Uterus (tissue), 3 donors: ENCODE measurements at regions not wholly inside any gene's neighbourhood (a gene's known extent, or its start where the extent isn't known, plus 50 kb on each side); places are given as distances from the start of the nearest gene placed in this dataset.

Source experiments
- DNase-seq, 2 donors: peaks; one replicate each; pipeline ENCODE4 v3.0.0-alpha.2; 2019 to 2020
- H3K27ac ChIP-seq, 2 donors: fragments of 200-600 bp; sonication (generic); 1 replicate in 1 of 2; 2 replicates in 1 of 2; pipeline ENCODE4 v1.5.1; 2016 to 2018
- H3K27me3 ChIP-seq, 2 donors: fragments of 200-600 bp; sonication (generic); one replicate each; pipeline ENCODE4 v1.5.1; 2018 to 2019; ENCODE audit warnings: control low read depth in 1 of 2
- H3K36me3 ChIP-seq, 2 donors: fragments of 200-600 bp; sonication (generic); one replicate each; pipeline ENCODE4 v1.5.1; 2019; ENCODE audit warnings: control low read depth in 1 of 2
- H3K4me1 ChIP-seq, 2 donors: fragments of 200-600 bp; sonication (generic); one replicate each; pipeline ENCODE4 v1.5.1; 2018 to 2019; ENCODE audit warnings: control low read depth in 1 of 2
- H3K4me3 ChIP-seq, 2 donors: fragments of 200-600 bp; sonication (generic); 1 replicate in 1 of 2; 2 replicates in 1 of 2; pipeline ENCODE4 v1.5.1; 2018 to 2019; ENCODE audit warnings: mild to moderate bottlenecking in 1 of 2
- H3K9me3 ChIP-seq, 2 donors: fragments of 200-600 bp; sonication (generic); one replicate each; pipeline ENCODE4 v1.5.1; 2019; ENCODE audit warnings: control low read depth in 1 of 2
- CTCF ChIP-seq, 4 experiments: fragments of 200-600 bp in 2 of 4; fragments of 450-650 bp in 2 of 4; sonication (generic) in 2 of 4; IDR thresholded peaks; one replicate each; pipeline ENCODE4 v1.5.1; 2016 to 2019; ENCODE audit warnings: antibody characterized with exemption in 4 of 4, mild to moderate bottlenecking in 2 of 4, moderate library complexity in 1 of 4
- POLR2A ChIP-seq, 2 donors: fragments of 450-650 bp; IDR thresholded peaks; one replicate each; pipeline ENCODE4 v1.6.1; 2016; ENCODE audit warnings: antibody characterized with exemption in 2 of 2, mild to moderate bottlenecking in 1 of 2, moderate library complexity in 1 of 2
- intact Hi-C: fragments of 100-400 bp; cut with DNase I; formaldehyde crosslinking; loops from one replicate; pipeline ENCODE4 v1.15.1; 2023; ENCODE audit warnings: low total_unique reads
- donor health status: DM: yes; HTN: yes; CAD: no.

DNA sequence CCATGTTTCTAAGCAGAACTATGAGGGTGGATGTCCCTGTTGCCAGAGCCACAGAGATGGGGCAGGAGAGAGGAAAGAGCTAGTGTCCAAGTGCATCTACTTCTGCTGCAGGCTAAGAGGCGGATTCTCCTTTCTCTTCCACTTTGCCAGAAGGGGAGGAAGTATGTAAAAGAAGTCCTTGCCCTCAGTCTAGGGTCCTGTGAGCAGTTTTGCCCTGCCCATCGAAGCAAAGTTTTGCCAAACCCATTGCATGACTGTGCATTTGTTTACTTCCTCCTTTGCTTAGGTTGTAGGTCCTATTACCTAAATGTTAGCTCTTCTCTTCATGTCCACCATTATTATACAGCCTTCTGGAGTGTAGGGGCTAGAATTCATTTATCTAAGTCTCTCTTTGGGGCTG lies 106.2 kb upstream of the ARMC2 start:
- Histone ChIP-seq H3K27me3 (no peaks in the 10 kb centered on the region), H3K27ac (no peak overlapping the region), H3K4me3 (no peak overlapping the region), H3K36me3 (no peaks in the 10 kb centered on the region), H3K4me1 (peaks cover 0 to 6% of the 10 kb centered on the region in 2 donors), H3K9me3 (no peaks in the 10 kb centered on the region)
- TF ChIP-seq POLR2A (IDR thresholded peaks at IDR 0.05) (no peak), CTCF (IDR thresholded peaks at IDR 0.05) (no peak)
- DNase-seq, result no peak
- intact Hi-C loops, result no loop called here

DNA sequence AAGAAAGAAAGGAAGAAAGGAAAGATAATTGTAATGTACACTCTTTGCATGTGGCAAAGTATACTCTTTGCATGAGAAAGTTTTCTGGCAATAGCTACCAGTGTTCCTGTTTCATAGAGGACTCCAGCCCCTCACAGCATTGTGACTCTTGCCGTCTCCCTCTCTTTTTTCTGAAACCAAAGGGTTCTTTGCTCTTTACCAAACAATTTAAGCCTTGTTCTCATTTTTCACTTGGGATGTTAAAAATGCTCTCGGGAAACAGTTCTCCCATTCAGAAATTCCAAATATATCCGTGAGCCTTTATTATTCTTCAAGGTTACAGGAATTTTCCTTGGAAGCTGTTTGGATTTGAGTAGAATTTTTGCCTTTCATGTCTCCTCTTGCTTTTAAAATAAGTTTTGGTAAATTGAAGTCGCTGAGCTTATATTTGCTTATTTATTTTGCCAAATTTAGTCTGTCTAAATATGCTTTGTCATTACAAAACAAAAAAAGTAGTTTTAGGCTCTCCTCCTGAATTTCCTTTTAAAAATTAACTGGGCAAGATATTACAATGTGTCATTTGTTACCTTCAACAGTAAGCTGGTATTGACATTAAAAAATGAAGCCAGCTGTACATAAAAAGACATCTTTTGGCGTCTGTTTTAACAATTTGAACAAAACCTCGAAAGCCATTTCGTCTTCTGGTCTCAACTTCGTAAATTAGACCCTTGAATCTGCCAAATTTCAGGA lies 103.8 kb upstream of the ARMC2 start:
- intact Hi-C loops, result no loop called here
- no peak overlapping the region for H3K4me3 ChIP-seq
- no peaks in the 10 kb centered on the region for H3K27me3 ChIP-seq
- TF ChIP-seq POLR2A (IDR thresholded peaks at IDR 0.05) (no peak), CTCF (IDR thresholded peaks at IDR 0.05) (no peak)
- no peak for DNase-seq
- H3K36me3 ChIP-seq, result no peaks in the 10 kb centered on the region
- H3K27ac ChIP-seq, result no peak overlapping the region
- no peaks in the 10 kb centered on the region for H3K9me3 ChIP-seq
- peaks cover 0 to 9% of the 10 kb centered on the region in 2 donors for H3K4me1 ChIP-seq

- peaks cover 0 to 9% of the 10 kb centered on the region in 2 donors for H3K4me1 ChIP-seq
- no peak overlapping the region for H3K27ac ChIP-seq
- H3K36me3 ChIP-seq, result no peaks in the 10 kb centered on the region
- H3K27me3 ChIP-seq, result no peaks in the 10 kb centered on the region
- TF ChIP-seq POLR2A (IDR thresholded peaks at IDR 0.05) (no peak), CTCF (IDR thresholded peaks at IDR 0.05) (no peak)
- no peaks in the 10 kb centered on the region for H3K9me3 ChIP-seq
- H3K4me3 ChIP-seq, result no peak overlapping the region
- DNase-seq, result no peak
- intact Hi-C loops, result no loop called here
Observed at GRCh38 chr6:108744996-108745395, 103.2 kb upstream of the ARMC2 start.

GRCh38 chr6:108745664-108746336 lies 102.4 kb upstream of the ARMC2 start:
- intact Hi-C loops, result no loop called here
- Histone ChIP-seq H3K4me1 (peaks cover 0 to 9% of the 10 kb centered on the region in 2 donors), H3K27ac (peak overlapping the region; percentile 70), H3K9me3 (no peaks in the 10 kb centered on the region), H3K36me3 (no peaks in the 10 kb centered on the region), H3K4me3 (no peak overlapping the region), H3K27me3 (no peaks in the 10 kb centered on the region)
- no peak for DNase-seq
- TF ChIP-seq CTCF (IDR thresholded peaks at IDR 0.05) (no peak), POLR2A (IDR thresholded peaks at IDR 0.05) (no peak)

DNA sequence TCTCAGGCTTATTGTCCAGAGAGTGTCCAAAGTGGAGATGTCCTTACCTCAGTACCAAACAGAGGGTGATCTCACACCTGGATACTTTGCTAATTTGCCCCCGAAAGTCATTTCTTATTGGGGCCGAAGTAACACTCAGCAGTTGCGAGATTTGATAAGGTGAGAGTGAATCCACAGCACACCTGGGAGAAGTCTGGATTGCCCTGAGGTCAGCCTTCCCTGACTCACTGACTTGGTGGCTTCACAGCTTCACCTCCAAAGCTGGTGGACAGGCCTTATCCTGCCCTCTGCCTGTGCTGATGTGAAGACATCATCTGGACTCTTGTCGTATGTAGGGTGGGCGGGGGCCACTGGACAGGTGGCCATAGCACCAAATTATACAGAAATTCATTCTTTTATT lies 101.9 kb upstream of the ARMC2 start:
- no peak for DNase-seq
- no peaks in the 10 kb centered on the region for H3K27me3 ChIP-seq
- no peak for TF ChIP-seq POLR2A (IDR thresholded peaks at IDR 0.05)
- TF ChIP-seq CTCF (IDR thresholded peaks at IDR 0.05), result no peak
- H3K9me3 ChIP-seq, result no peaks in the 10 kb centered on the region
- intact Hi-C loops, result no loop called here
- peak overlapping the region; percentile 70 for H3K27ac ChIP-seq
- H3K4me1 ChIP-seq, result peaks cover 0 to 9% of the 10 kb centered on the region in 2 donors
- no peaks in the 10 kb centered on the region for H3K36me3 ChIP-seq
- no peak overlapping the region for H3K4me3 ChIP-seq
